Cardiac fibroblast (primary cell): ENCODE measurements at regions not wholly inside any gene's neighbourhood (a gene's known extent, or its start where the extent isn't known, plus 50 kb on each side); places are given as distances from the start of the nearest gene placed in this dataset.
"Not testable (repeated sequence)": the region's sequence is repeated elsewhere in the genome, so short reads cannot be mapped to it uniquely, and the experiment has no call there.

Experiments
- DNase-seq, 2 donors: peaks; one replicate each; pipeline versions ENCODE4 v3.0.0 to v3.0.0-alpha.2; 2010; ENCODE audit warnings: low read depth in 2 of 2
- H3K4me3 ChIP-seq, 2 donors: replicated peaks in 1 of 2; 1 replicate in 1 of 2; 2 replicates in 1 of 2; pipeline ENCODE4 v1.5.1; 2011; ENCODE audit warnings: low read depth in 2 of 2, low read length in 2 of 2, mild to moderate bottlenecking in 2 of 2, moderate library complexity in 1 of 2
- TF ChIP-seq, protein P1 (sequence below): IDR thresholded peaks from one replicate; pipeline ENCODE4 v1.5.1; 2011; ENCODE audit warnings: low read depth, mild to moderate bottlenecking, low read length, inconsistent platforms

DNA sequence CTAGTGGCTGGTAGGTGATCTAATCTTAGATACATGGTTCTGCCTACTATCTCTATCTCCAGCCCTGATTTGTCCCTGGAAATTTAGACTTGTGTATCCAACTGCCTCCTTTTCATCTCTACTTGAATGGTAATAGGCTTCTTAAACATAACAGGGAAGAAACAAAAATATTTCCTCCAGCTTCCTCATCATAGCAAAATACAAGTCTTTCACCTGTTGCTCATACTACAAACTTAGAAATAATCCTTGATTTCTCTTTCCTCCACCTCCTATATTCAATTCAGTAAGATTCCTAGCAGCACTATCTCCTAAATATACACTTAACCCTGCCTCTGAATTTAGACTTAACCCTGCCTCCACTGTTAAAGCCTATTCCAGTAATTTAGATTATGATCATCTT, 373.3 kb upstream of the ACTRT1 start:
- TF ChIP-seq, protein P1, sequence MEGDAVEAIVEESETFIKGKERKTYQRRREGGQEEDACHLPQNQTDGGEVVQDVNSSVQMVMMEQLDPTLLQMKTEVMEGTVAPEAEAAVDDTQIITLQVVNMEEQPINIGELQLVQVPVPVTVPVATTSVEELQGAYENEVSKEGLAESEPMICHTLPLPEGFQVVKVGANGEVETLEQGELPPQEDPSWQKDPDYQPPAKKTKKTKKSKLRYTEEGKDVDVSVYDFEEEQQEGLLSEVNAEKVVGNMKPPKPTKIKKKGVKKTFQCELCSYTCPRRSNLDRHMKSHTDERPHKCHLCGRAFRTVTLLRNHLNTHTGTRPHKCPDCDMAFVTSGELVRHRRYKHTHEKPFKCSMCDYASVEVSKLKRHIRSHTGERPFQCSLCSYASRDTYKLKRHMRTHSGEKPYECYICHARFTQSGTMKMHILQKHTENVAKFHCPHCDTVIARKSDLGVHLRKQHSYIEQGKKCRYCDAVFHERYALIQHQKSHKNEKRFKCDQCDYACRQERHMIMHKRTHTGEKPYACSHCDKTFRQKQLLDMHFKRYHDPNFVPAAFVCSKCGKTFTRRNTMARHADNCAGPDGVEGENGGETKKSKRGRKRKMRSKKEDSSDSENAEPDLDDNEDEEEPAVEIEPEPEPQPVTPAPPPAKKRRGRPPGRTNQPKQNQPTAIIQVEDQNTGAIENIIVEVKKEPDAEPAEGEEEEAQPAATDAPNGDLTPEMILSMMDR: no peak
- H3K4me3 ChIP-seq: no peak overlapping the region
- DNase-seq: no peak

DNA sequence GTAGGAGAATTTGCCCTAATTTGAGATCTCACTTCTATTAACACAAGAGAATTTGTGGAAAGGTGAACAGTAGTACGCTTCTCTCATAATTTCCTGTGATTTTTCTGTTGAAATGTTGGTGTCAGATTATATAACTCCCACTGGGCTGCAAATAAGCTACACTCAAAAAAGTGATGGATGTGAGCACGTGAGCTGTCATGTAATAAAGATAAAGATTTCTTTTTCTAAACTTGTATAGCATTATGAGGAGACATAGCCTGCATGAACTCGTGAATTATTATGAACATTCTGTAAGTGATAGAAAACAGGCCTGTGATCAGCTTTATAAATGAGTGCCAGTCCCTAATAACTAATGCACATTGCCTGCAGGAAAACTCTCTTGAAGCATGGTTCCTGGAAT, 356.6 kb upstream of the ACTRT1 start:
- no peak overlapping the region for H3K4me3 ChIP-seq
- DNase-seq: no peak
- TF ChIP-seq, protein P1: no peak

DNA sequence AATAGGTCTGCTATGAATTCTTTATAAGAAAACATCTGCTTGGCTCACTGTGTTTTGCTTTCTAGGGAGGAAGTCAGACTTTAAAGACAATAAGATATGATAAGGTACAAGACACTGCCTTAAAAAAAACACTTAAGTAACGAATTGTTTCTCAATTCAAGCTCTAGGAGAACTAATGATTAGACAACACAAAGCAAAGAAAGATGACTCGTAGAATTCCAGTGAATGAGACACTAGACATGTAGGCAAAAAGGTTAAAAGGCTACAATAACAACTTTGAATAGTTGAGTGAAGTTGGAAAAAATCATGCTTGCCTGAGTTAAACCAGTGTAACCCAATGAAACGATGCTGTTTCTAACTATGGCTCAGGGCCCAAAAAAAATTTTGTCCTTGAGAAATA, 344.4 kb upstream of the ACTRT1 start:
- no peak overlapping the region for H3K4me3 ChIP-seq
- TF ChIP-seq, protein P1: no peak
- DNase-seq: no peak

DNA sequence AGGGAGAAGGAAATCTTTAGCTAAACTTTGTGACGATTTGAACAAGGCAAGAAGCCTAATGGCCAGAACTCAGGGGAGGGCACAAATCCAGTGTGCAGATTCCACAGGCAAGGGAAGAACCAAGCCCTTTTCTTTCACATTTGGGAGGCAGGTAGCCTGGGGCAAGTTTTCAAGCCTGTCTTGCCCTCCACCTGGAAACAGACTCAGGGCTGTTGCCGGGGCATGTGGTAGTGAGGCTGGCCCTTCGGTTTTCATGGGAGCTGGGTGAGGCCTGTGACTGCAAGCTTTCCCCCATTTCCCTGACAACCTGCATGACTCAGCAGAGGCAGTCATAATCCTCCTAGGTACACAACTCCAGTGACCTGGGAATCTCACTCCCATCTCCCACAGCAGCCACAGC, 331.6 kb upstream of the ACTRT1 start:
- DNase-seq, H3K4me3 ChIP-seq: not testable (repeated sequence)

DNA sequence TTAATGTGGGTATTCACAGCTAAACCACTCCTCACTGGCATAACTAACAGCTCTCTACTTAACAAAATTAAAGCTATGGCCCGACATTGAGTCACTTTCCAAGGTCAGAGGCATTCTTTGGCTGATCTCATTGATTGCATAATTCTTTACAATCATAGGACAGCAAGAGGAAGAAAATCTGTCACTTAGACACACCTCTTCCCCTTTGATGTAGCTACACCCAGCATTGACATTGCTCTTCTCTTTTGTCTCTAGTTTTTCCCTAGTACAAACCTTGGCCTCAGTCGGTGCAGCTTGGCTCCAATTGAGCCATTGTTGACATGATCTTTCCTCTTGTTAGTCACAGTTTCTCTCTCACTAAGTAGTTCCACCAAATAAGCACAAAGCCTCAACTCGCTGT, 313.3 kb upstream of the ACTRT1 start:
- TF ChIP-seq, protein P1: no peak
- no peak for DNase-seq
- H3K4me3 ChIP-seq: no peak overlapping the region

DNA sequence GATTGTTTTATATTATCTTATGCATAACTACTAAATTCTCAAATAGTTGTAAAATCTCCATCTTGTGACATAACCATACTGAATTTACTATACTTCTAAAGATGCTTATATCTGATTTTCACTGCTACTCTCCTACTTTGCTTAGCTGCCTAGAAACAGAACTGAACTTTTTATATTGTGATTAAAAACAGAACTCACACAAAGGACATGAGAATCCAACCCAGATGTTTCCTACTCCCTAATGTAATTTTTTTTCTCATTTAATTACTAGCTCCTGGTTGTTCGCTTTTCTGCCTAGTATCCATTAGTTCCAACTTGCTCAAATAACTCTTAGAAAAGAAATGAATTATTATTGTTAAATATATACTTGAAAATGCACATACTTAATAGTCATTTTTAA, 283.5 kb upstream of the ACTRT1 start:
- no peak for DNase-seq
- H3K4me3 ChIP-seq: no peak overlapping the region
- TF ChIP-seq, protein P1: no peak

DNA sequence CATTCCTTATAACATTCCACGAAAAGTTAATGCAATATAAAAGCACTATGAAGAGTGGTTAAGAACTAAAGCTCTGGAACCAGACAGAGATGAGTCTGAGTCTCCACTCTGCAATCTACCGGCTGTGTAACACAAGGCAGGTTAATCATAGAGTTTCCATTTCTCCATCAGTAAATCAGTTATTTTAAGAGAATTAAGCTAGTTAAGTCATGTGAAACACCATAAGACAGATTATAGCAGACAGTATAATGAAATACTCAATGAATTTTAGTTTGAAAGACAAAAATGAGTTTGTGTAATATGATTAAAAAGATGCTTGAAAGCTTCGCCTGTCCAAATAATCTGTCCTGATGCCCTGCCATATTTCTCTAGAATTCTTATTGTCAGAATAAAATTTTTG, 282.6 kb upstream of the ACTRT1 start:
- H3K4me3 ChIP-seq: no peak overlapping the region
- no peak for DNase-seq
- TF ChIP-seq, protein P1: no peak
